ENCODE measurements at regions not wholly inside any gene's neighbourhood (a gene's known extent, or its start where the extent isn't known, plus 50 kb on each side); places are given as distances from the start of the nearest gene placed in this dataset.

- TF ChIP-seq CTCF (IDR thresholded peaks at IDR 0.05): no peak
- TF ChIP-seq POLR2A (IDR thresholded peaks at IDR 0.05; ENCODE audit: low read depth): no peak
- TF ChIP-seq POLR2AphosphoS5 (IDR thresholded peaks at IDR 0.05): no peak
Measured at GRCh38 chr1:30488324-30488913, 235.0 kb downstream of the MATN1 start.

All from esophagus muscularis mucosa (tissue), 3 donors.